ENCODE measurements at regions not wholly inside any gene's neighbourhood (a gene's known extent, or its start where the extent isn't known, plus 50 kb on each side); places are given as distances from the start of the nearest gene placed in this dataset.

DNA sequence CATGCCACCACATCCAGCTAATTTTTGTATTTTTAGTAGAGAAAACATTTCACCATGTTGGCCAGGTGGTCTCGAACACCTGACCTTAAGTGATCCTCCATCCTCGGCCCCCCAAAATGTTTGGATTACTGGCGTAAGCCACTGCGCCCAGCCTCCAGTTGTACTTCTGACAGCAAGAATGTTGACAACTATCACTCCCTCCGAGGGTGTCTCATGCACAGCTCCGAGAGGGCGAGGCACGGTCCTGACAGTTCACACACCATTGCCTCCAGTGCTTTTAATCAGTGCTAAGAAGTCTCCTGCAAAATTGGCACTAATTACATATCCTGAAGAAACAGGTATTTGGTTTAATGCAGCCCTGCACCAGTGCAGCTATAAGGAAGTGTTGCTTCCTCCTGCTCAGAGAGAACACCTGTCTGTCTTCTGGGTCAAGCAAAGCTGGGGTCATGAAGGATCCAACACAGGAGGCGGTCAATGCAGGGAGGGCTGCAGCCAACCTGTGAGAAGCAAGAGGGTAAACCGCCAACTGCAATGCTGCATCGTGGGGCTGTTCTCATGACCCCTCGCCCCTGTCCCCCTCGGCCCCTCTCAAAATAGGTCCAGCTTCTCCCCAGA, 184.0 kb downstream of the MED10 start:
- TF ChIP-seq, protein P1, sequence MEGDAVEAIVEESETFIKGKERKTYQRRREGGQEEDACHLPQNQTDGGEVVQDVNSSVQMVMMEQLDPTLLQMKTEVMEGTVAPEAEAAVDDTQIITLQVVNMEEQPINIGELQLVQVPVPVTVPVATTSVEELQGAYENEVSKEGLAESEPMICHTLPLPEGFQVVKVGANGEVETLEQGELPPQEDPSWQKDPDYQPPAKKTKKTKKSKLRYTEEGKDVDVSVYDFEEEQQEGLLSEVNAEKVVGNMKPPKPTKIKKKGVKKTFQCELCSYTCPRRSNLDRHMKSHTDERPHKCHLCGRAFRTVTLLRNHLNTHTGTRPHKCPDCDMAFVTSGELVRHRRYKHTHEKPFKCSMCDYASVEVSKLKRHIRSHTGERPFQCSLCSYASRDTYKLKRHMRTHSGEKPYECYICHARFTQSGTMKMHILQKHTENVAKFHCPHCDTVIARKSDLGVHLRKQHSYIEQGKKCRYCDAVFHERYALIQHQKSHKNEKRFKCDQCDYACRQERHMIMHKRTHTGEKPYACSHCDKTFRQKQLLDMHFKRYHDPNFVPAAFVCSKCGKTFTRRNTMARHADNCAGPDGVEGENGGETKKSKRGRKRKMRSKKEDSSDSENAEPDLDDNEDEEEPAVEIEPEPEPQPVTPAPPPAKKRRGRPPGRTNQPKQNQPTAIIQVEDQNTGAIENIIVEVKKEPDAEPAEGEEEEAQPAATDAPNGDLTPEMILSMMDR (conservative IDR thresholded peaks at IDR 0.05), result no peak
- TF ChIP-seq ZFX (IDR thresholded peaks at IDR 0.05), result no peak
